MM.1S (cell line): ENCODE measurements at regions not wholly inside any gene's neighbourhood (a gene's known extent, or its start where the extent isn't known, plus 50 kb on each side); places are given as distances from the start of the nearest gene placed in this dataset.

ENCODE experiments used
- DNase-seq: peaks from one replicate; pipeline ENCODE4 v3.0.0-alpha.2; 2015
- H2AFZ ChIP-seq: fragments of 300-600 bp; sonication (generic); 2 replicates; pipeline ENCODE4 v1.6.0; 2016; ENCODE audit warnings: antibody characterized with exemption, low read length
- H3F3A ChIP-seq: fragments of 300-600 bp; sonication (generic); 2 replicates; pipeline ENCODE4 v1.6.1; 2016; ENCODE audit warnings: mild to moderate bottlenecking, antibody characterized with exemption, low read length, moderate library complexity, mixed read lengths; ENCODE audit not compliant: insufficient read depth
- H3K27ac ChIP-seq: fragments of 300-600 bp; sonication (generic); 2 replicates; pipeline ENCODE4 v1.5.1; 2016; ENCODE audit warnings: mild to moderate bottlenecking, low read length
- H3K27me3 ChIP-seq: fragments of 300-600 bp; sonication (generic); replicated peaks from 2 replicates; pipeline ENCODE4 v1.6.0; 2016; ENCODE audit warnings: low read length; ENCODE audit not compliant: insufficient read depth
- H3K36me3 ChIP-seq: fragments of 300-600 bp; sonication (generic); replicated peaks from 2 replicates; pipeline ENCODE4 v1.6.1; 2016; ENCODE audit warnings: mild to moderate bottlenecking, low read length, mixed read lengths; ENCODE audit not compliant: insufficient read depth
- H3K4me1 ChIP-seq: fragments of 300-600 bp; sonication (generic); 2 replicates; pipeline ENCODE4 v1.6.1; 2016; ENCODE audit warnings: low read length, mixed read lengths
- H3K4me2 ChIP-seq: fragments of 300-600 bp; sonication (generic); 2 replicates; pipeline ENCODE4 v1.6.0; 2016; ENCODE audit warnings: low read depth, low read length
- H3K4me3 ChIP-seq: fragments of 300-600 bp; sonication (generic); 2 replicates; pipeline ENCODE4 v1.5.1; 2016; ENCODE audit warnings: low read length, mixed read lengths
- H3K79me2 ChIP-seq: fragments of 300-600 bp; sonication (generic); 2 replicates; pipeline ENCODE4 v1.6.1; 2016; ENCODE audit warnings: mixed run types, low read length, mixed read lengths
- H3K9ac ChIP-seq: fragments of 300-600 bp; sonication (generic); 2 replicates; pipeline ENCODE4 v1.6.1; 2016; ENCODE audit warnings: low read length, mixed read lengths
- H3K9me2 ChIP-seq: fragments of 300-600 bp; sonication (generic); replicated peaks from 2 replicates; pipeline ENCODE4 v1.6.1; 2016; ENCODE audit warnings: mild to moderate bottlenecking, low read length, mixed read lengths; ENCODE audit not compliant: insufficient read depth
- H3K9me3 ChIP-seq: fragments of 300-600 bp; sonication (generic); replicated peaks from 2 replicates; pipeline ENCODE4 v1.6.1; 2016; ENCODE audit warnings: mild to moderate bottlenecking, low read length, mixed read lengths; ENCODE audit not compliant: insufficient read depth
- H4K20me1 ChIP-seq: fragments of 300-600 bp; sonication (generic); 2 replicates; pipeline ENCODE4 v1.6.1; 2016; ENCODE audit warnings: mild to moderate bottlenecking, low read length, moderate library complexity, mixed read lengths; ENCODE audit not compliant: insufficient read depth
- CTCF ChIP-seq: fragments of 300-600 bp; sonication (generic); IDR thresholded peaks from 2 replicates; pipeline ENCODE4 v1.5.1; 2016; ENCODE audit warnings: antibody characterized with exemption, low read length, mixed read lengths
- EZH2 ChIP-seq: fragments of 300-600 bp; sonication (generic); optimal IDR thresholded peaks from 2 replicates; pipeline ENCODE3; 2017; ENCODE audit warnings: low read depth, mild to moderate bottlenecking, antibody characterized with exemption, low read length, mixed read lengths
- EZH2phosphoT487 ChIP-seq: fragments of 300-600 bp; sonication (generic); IDR thresholded peaks from 2 replicates; pipeline ENCODE4 v1.6.1; 2018; ENCODE audit warnings: antibody characterized with exemption, low read length

DNA sequence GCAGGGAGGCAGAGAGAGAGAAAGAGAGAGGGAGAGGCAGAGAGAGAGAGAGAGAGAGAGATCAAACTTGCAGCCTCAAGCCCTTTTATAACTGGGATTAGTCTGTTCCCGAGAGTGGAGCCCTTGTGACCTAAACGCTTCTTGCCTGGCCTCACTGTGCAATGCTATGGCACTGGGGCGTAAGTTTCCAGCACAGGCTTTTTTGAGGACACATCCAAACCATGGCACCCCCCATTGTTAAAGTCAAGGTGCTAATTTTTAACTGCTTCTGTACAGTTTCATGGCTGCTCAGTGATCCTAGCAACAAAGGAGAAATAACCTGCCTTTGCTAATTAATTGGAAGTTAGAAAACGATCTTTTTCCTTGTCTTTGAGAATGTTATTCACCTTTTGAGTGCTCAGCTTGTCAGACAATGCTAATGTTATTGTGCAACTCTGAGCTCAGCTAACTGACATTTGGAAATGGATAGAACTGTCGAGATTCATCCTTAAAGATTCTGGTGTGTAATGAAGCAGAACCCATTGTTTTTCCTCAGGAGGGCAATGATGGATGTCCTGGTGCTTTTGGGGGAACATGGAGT, 268.4 kb downstream of the GLRX3 start:
- H3K79me2 ChIP-seq: no peaks in the 10 kb centered on the region

DNA sequence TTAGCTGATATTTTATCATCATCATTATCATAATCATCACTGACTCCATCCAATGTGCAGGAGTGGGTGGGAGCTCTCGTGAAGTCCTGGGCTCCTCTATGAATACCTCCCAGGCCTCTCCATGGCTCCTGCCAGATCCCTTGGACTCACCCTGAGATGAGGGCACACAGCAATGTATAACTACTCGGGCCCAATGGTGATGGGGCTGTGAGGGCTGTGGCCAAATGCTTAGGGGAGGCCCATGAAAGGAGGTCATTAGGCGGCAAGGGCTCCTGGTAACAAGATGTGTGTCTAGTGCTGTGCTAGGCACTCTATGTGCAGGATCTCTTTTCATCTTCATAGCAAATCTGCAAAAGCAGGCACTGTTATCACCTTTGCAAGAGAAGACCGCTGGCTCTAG, 270.9 kb downstream of the GLRX3 start:
- H3K9me2 ChIP-seq: no peaks in the 10 kb centered on the region
- H3K27ac ChIP-seq: no peak overlapping the region
- H3F3A ChIP-seq: no peaks in the 10 kb centered on the region
- H3K9me3 ChIP-seq: no peaks in the 10 kb centered on the region
- no peaks in the 10 kb centered on the region for H3K27me3 ChIP-seq
- no peak overlapping the region for H3K4me3 ChIP-seq
- H3K36me3 ChIP-seq: no peaks in the 10 kb centered on the region
- TF ChIP-seq EZH2 (no peak), CTCF (no peak), EZH2phosphoT487 (no peak)
- no peak overlapping the region for H3K9ac ChIP-seq
- H3K79me2 ChIP-seq: no peaks in the 10 kb centered on the region
- H3K4me1 ChIP-seq: no peaks in the 10 kb centered on the region
- DNase-seq: no peak
- no peak overlapping the region for H2AFZ ChIP-seq
- no peaks in the 10 kb centered on the region for H4K20me1 ChIP-seq
- no peak overlapping the region for H3K4me2 ChIP-seq

More for the DNA sequence above, 268.4 kb downstream of the GLRX3 start:
- no peaks in the 10 kb centered on the region for H3K9me3 ChIP-seq
- no peaks in the 10 kb centered on the region for H4K20me1 ChIP-seq
- H3K27me3 ChIP-seq: no peaks in the 10 kb centered on the region
- H3K36me3 ChIP-seq: no peaks in the 10 kb centered on the region
- no peaks in the 10 kb centered on the region for H3K9me2 ChIP-seq
- no peak overlapping the region for H3K9ac ChIP-seq
- no peak for DNase-seq
- no peak overlapping the region for H3K4me2 ChIP-seq
- no peak overlapping the region for H3K27ac ChIP-seq
- H3K4me1 ChIP-seq: no peaks in the 10 kb centered on the region
- no peaks in the 10 kb centered on the region for H3F3A ChIP-seq
- TF ChIP-seq EZH2: no peak
- TF ChIP-seq CTCF: no peak
- no peak for TF ChIP-seq EZH2phosphoT487
- no peak overlapping the region for H2AFZ ChIP-seq
- H3K4me3 ChIP-seq: no peak overlapping the region

DNA sequence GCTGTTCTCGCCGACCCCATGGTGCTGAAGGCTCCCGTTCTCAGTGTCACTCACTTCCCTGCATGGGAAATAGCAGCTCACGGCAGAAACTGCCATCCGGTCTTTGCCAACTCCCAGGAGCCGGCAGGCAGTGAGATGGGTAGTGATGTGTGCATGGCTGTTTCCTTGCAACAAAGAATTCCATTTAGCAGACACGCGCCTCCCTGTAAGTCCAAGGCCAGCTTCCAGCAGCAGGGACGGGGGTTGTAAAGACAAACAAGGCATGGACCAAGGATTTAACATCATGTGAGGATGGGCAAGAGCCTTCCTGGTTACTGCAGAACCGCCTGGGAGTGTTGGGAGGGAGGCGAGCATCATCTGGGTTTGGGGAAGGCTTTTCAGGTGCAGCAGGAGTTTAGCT, 273.1 kb downstream of the GLRX3 start:
- Histone ChIP-seq H3K36me3 (no peaks in the 10 kb centered on the region), H2AFZ (no peak overlapping the region), H3K9ac (no peak overlapping the region), H3K27me3 (no peaks in the 10 kb centered on the region), H3K4me2 (no peak overlapping the region), H3F3A (no peaks in the 10 kb centered on the region), H3K27ac (no peak overlapping the region), H3K9me2 (no peaks in the 10 kb centered on the region), H4K20me1 (no peaks in the 10 kb centered on the region), H3K4me1 (no peaks in the 10 kb centered on the region), H3K9me3 (no peaks in the 10 kb centered on the region), H3K79me2 (no peaks in the 10 kb centered on the region), H3K4me3 (no peak overlapping the region)
- DNase-seq: no peak
- no peak for TF ChIP-seq EZH2phosphoT487
- TF ChIP-seq EZH2: no peak
- no peak for TF ChIP-seq CTCF
